ENCODE measurements at regions not wholly inside any gene's neighbourhood (a gene's known extent, or its start where the extent isn't known, plus 50 kb on each side); places are given as distances from the start of the nearest gene placed in this dataset.

DNA sequence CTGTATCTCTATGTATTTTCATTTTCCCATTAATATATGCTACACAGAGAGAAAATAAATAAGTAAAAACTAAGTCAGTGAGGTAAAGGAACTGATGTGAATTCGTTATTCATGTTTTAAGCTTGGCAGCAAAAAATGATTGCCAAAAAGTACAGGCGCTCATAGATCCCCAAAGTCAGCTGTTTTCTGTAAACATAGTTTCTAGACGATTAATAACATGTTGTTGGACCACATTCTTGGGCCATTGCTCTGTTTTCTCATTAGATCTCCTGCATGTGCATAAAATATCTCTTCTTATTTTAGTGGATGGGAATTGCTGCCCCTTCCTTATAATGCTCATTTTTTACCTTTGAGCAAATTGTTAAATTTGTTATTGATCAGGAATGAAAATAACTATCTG is 215.2 kb downstream of the TLE1 start:
- TF ChIP-seq EP300 (IDR thresholded peaks at IDR 0.05), result no peak
- no peak for TF ChIP-seq POLR2AphosphoS5 (IDR thresholded peaks at IDR 0.05)
- TF ChIP-seq POLR2A (IDR thresholded peaks at IDR 0.05; ENCODE audit: low read depth), result no peak
- TF ChIP-seq, protein P1, sequence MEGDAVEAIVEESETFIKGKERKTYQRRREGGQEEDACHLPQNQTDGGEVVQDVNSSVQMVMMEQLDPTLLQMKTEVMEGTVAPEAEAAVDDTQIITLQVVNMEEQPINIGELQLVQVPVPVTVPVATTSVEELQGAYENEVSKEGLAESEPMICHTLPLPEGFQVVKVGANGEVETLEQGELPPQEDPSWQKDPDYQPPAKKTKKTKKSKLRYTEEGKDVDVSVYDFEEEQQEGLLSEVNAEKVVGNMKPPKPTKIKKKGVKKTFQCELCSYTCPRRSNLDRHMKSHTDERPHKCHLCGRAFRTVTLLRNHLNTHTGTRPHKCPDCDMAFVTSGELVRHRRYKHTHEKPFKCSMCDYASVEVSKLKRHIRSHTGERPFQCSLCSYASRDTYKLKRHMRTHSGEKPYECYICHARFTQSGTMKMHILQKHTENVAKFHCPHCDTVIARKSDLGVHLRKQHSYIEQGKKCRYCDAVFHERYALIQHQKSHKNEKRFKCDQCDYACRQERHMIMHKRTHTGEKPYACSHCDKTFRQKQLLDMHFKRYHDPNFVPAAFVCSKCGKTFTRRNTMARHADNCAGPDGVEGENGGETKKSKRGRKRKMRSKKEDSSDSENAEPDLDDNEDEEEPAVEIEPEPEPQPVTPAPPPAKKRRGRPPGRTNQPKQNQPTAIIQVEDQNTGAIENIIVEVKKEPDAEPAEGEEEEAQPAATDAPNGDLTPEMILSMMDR (IDR thresholded peaks at IDR 0.05), result no peak

GRCh38 chr9:81473708-81474107 is 215.6 kb downstream of the TLE1 start:
- H3K9me3 ChIP-seq, result no peaks in the 10 kb centered on the region
- no peaks in the 10 kb centered on the region for H3K36me3 ChIP-seq
- TF ChIP-seq EP300 (IDR thresholded peaks at IDR 0.05), result no peak
- TF ChIP-seq POLR2AphosphoS5 (IDR thresholded peaks at IDR 0.05), result no peak
- TF ChIP-seq, protein P1 (IDR thresholded peaks at IDR 0.05), result no peak
- no peak for TF ChIP-seq POLR2A (IDR thresholded peaks at IDR 0.05; ENCODE audit: low read depth)
- no peaks in the 10 kb centered on the region for H3K27me3 ChIP-seq
- intact Hi-C loops (cut with DNase I), result no loop called here
- H3K4me3 ChIP-seq, result no peak overlapping the region
- H3K27ac ChIP-seq (replicated peaks in 1 of 4), result no peak overlapping the region
- no peak for DNase-seq (ENCODE audit: extremely low spot score)
- H3K4me1 ChIP-seq, result peaks cover 0 to 9% (median 7%) of the 10 kb centered on the region in 4 donors
- 83% methylated on average over 1 of the region's 1 CpG for WGBS

More for the DNA sequence above, 215.2 kb downstream of the TLE1 start:
- H3K4me3 ChIP-seq, result no peak overlapping the region
- no peak for DNase-seq (ENCODE audit: extremely low spot score)
- peaks cover 0 to 9% (median 7%) of the 10 kb centered on the region in 4 donors for H3K4me1 ChIP-seq
- H3K9me3 ChIP-seq, result no peaks in the 10 kb centered on the region
- intact Hi-C loops (cut with DNase I), result no loop called here
- no peaks in the 10 kb centered on the region for H3K27me3 ChIP-seq
- WGBS, result 79% methylated on average over 3 of the region's 3 CpGs
- no peaks in the 10 kb centered on the region for H3K36me3 ChIP-seq
- H3K27ac ChIP-seq (replicated peaks in 1 of 4), result no peak overlapping the region

DNA sequence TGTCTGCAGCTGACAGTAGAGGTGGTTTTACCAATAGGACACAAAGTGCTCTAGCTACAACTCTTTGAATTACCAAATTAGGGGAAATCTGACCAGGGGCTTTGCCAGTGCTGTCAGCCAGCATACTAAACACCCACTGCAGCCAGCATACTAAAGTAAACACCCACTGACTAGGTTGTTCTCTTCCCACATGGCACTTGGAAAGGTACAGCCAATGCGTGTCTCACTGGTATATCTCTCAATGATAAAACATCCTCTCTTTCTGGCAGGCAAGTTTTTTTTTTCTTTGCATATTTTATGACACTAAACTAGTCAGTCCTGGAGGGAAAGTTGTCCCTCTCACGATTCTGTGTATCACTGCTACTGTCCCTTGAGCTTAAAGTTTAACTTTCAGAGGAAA is 216.1 kb downstream of the TLE1 start:
- Histone ChIP-seq H3K27me3 (no peaks in the 10 kb centered on the region), H3K4me1 (peaks cover 0 to 9% (median 7%) of the 10 kb centered on the region in 4 donors), H3K27ac (replicated peaks in 1 of 4) (no peak overlapping the region), H3K4me3 (no peak overlapping the region), H3K9me3 (no peaks in the 10 kb centered on the region), H3K36me3 (no peaks in the 10 kb centered on the region)
- no peak for TF ChIP-seq EP300 (IDR thresholded peaks at IDR 0.05)
- TF ChIP-seq, protein P1 (IDR thresholded peaks at IDR 0.05), result no peak
- no peak for TF ChIP-seq POLR2A (IDR thresholded peaks at IDR 0.05; ENCODE audit: low read depth)
- no peak for TF ChIP-seq POLR2AphosphoS5 (IDR thresholded peaks at IDR 0.05)
- WGBS, result 84% methylated on average over 2 of the region's 2 CpGs
- intact Hi-C loops (cut with DNase I), result no loop called here
- DNase-seq (ENCODE audit: extremely low spot score), result no peak

- intact Hi-C loops (cut with DNase I), result no loop called here
- no peaks in the 10 kb centered on the region for H3K9me3 ChIP-seq
- H3K27ac ChIP-seq (replicated peaks in 1 of 4), result no peak overlapping the region
- H3K4me1 ChIP-seq, result peaks cover 0 to 9% (median 7%) of the 10 kb centered on the region in 4 donors
- WGBS, result 90% methylated on average over 10 of the region's 10 CpGs
- H3K36me3 ChIP-seq, result no peaks in the 10 kb centered on the region
- no peak for TF ChIP-seq POLR2A (IDR thresholded peaks at IDR 0.05; ENCODE audit: low read depth)
- TF ChIP-seq EP300 (IDR thresholded peaks at IDR 0.05), result no peak
- TF ChIP-seq, protein P1 (IDR thresholded peaks at IDR 0.05), result no peak
- no peak for TF ChIP-seq POLR2AphosphoS5 (IDR thresholded peaks at IDR 0.05)
- H3K27me3 ChIP-seq, result no peaks in the 10 kb centered on the region
- no peak for DNase-seq (ENCODE audit: extremely low spot score)
- no peak overlapping the region for H3K4me3 ChIP-seq
These were observed 216.6 kb downstream of the TLE1 start for GRCh38 chr9:81472701-81473100.

DNA sequence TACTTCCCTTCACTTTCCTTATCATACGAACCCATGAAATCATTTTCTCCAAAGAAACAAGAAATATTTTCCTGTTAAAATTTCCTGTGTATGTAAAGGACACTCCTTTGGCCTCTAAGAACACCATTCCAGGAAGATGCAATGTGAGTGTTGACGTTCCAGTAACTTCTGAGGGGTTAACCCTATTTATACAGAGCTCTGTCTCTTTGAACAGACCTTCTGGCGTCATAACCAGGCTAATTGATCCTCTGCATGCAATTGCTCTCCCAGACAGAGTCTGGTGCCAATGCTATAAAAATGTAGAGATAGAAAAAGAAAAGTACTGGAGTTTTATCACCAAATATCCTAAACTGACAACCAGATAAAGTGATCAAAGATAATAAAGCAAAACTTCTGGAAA is 218.5 kb downstream of the TLE1 start:
- H3K36me3 ChIP-seq, result no peaks in the 10 kb centered on the region
- 75% methylated on average over 3 of the region's 3 CpGs for WGBS
- TF ChIP-seq EP300 (IDR thresholded peaks at IDR 0.05) (no peak), POLR2AphosphoS5 (IDR thresholded peaks at IDR 0.05) (no peak), POLR2A (IDR thresholded peaks at IDR 0.05; ENCODE audit: low read depth) (no peak)
- TF ChIP-seq, protein P1 (IDR thresholded peaks at IDR 0.05), result no peak
- DNase-seq (ENCODE audit: extremely low spot score), result no peak
- no peaks in the 10 kb centered on the region for H3K27me3 ChIP-seq
- intact Hi-C loops (cut with DNase I), result no loop called here
- no peaks in the 10 kb centered on the region for H3K9me3 ChIP-seq
- no peak overlapping the region for H3K27ac ChIP-seq (replicated peaks in 1 of 4)
- H3K4me3 ChIP-seq, result no peak overlapping the region
- H3K4me1 ChIP-seq, result peaks cover under 1 to 10% (median 7%) of the 10 kb centered on the region in 4 donors
